GM23338 (cell line): ENCODE measurements at regions not wholly inside any gene's neighbourhood (a gene's known extent, or its start where the extent isn't known, plus 50 kb on each side); places are given as distances from the start of the nearest gene placed in this dataset.

Experiments
- CREB1 ChIP-seq: fragments of 250-450 bp; sonication (Bioruptor Pico); IDR thresholded peaks from 2 replicates; pipeline ENCODE4 v1.5.0; 2020; ENCODE audit warnings: low read depth, mild to moderate bottlenecking, moderate library complexity
- ETS1 ChIP-seq: IDR thresholded peaks from 2 replicates; pipeline ENCODE4 v1.6.1; 2016; ENCODE audit warnings: antibody characterized with exemption
- POLR2AphosphoS5 ChIP-seq: IDR thresholded peaks from 2 replicates; pipeline ENCODE4 v1.6.1; 2016; ENCODE audit warnings: antibody characterized with exemption, low read depth
- REST ChIP-seq: IDR thresholded peaks from one replicate; pipeline ENCODE4 v1.6.1; 2018; ENCODE audit warnings: antibody characterized with exemption; ENCODE audit not compliant: unreplicated experiment
- ZNF462 ChIP-seq: fragments of 250-450 bp; sonication (Bioruptor Pico); IDR thresholded peaks from 2 replicates; pipeline ENCODE4 v1.5.0; 2020; ENCODE audit warnings: mild to moderate bottlenecking, moderate library complexity

- no peak for TF ChIP-seq ZNF462
- TF ChIP-seq CREB1 (CRISPR knock-in tag) = no peak
- no peak for TF ChIP-seq ETS1
- TF ChIP-seq POLR2AphosphoS5 = no peak
- TF ChIP-seq REST = no peak
Measured at GRCh38 chr7:111650456-111650999, 88.2 kb upstream of the IMMP2L start (continued).
